ENCODE measurements at regions not wholly inside any gene's neighbourhood (a gene's known extent, or its start where the extent isn't known, plus 50 kb on each side); places are given as distances from the start of the nearest gene placed in this dataset.

DNA sequence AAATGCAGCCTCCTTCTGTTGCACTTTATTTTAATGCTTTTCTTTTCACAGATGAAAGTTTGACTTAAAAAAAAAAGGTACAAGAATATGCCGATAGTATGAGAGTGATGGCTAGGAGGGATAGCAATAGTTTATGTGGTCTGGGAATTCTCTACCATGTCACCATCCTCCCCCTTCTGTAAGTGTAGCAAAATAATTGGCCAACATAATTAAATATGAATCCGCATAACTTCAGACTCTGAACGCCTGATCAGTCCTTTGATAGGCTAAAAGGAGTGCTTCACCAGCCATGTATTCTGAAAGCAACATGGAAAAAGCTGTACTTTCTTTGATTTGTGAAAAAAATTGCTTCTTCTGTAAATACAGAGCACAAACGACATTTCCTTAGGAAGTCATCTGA is 95.7 kb upstream of the TTC29 start:
- no peak for TF ChIP-seq POLR2A (IDR thresholded peaks at IDR 0.05)
- TF ChIP-seq, protein P1, sequence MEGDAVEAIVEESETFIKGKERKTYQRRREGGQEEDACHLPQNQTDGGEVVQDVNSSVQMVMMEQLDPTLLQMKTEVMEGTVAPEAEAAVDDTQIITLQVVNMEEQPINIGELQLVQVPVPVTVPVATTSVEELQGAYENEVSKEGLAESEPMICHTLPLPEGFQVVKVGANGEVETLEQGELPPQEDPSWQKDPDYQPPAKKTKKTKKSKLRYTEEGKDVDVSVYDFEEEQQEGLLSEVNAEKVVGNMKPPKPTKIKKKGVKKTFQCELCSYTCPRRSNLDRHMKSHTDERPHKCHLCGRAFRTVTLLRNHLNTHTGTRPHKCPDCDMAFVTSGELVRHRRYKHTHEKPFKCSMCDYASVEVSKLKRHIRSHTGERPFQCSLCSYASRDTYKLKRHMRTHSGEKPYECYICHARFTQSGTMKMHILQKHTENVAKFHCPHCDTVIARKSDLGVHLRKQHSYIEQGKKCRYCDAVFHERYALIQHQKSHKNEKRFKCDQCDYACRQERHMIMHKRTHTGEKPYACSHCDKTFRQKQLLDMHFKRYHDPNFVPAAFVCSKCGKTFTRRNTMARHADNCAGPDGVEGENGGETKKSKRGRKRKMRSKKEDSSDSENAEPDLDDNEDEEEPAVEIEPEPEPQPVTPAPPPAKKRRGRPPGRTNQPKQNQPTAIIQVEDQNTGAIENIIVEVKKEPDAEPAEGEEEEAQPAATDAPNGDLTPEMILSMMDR (IDR thresholded peaks at IDR 0.05), result no peak
